ENCODE measurements at regions not wholly inside any gene's neighbourhood (a gene's known extent, or its start where the extent isn't known, plus 50 kb on each side); places are given as distances from the start of the nearest gene placed in this dataset.

GRCh38 chr1:238119861-238120260 lies 229.1 kb upstream of the ZP4 start:
- FAIRE-seq, result no peak
- CTCF ChIA-PET (ENCODE audit: low intra/inter-chr PET ratio, low total read pairs), result no interaction called here
- H3K4me1 ChIP-seq (ENCODE audit: insufficient read depth, low read length), result no peaks in the 10 kb centered on the region

More at GRCh38 chr1:238119861-238120260, 229.1 kb upstream of the ZP4 start:
- Histone ChIP-seq H3K4me2 (ENCODE audit: low read depth, low read length) (no peak overlapping the region), H3K79me2 (ENCODE audit: insufficient read depth, low read length) (no peaks in the 10 kb centered on the region), H3K9me3 (ENCODE audit: low read length) (peaks cover 93% of the 10 kb centered on the region), H3K27me3 (ENCODE audit: control insufficient read depth in 1 of 2, insufficient read depth in 2 of 2, low read length in 2 of 2) (no peaks in the 10 kb centered on the region), H3K4me3 (replicated peaks in 1 of 3; ENCODE audit: insufficient read depth in 1 of 3, low read depth in 2 of 3, low read length in 3 of 3) (no peak overlapping the region), H2AFZ (ENCODE audit: low read length) (no peak overlapping the region), H4K20me1 (ENCODE audit: insufficient read depth, low read length) (no peaks in the 10 kb centered on the region), H3K9ac (ENCODE audit: insufficient read depth, low read depth, low read length) (no peak overlapping the region), H3K36me3 (replicated peaks in 1 of 2; ENCODE audit: control insufficient read depth in 1 of 2, insufficient read depth in 2 of 2, low read length in 2 of 2) (no peaks in the 10 kb centered on the region), H3K27ac (ENCODE audit: extremely low read length, insufficient read depth, low read length) (no peak overlapping the region)
- TF ChIP-seq ZNF468 (CRISPR knock-in tag; IDR thresholded peaks at IDR 0.05), result no peak
- no peak for TF ChIP-seq ZNF263 (CRISPR knock-in tag; IDR thresholded peaks at IDR 0.05)
- no peak for TF ChIP-seq EZH2 (conservative IDR thresholded peaks at IDR 0.05; ENCODE audit: low read depth, low read length)
- no peak for TF ChIP-seq ZNF484 (CRISPR knock-in tag; IDR thresholded peaks at IDR 0.05; ENCODE audit: borderline replicate concordance, low read depth)
- TF ChIP-seq ZNF33A (CRISPR knock-in tag; IDR thresholded peaks at IDR 0.05; ENCODE audit: borderline replicate concordance), result no peak
- no peak for TF ChIP-seq ZNF780A (CRISPR knock-in tag; IDR thresholded peaks at IDR 0.05)
- no peak for TF ChIP-seq ZNF879 (CRISPR knock-in tag; IDR thresholded peaks at IDR 0.05)
- TF ChIP-seq GMEB1 (CRISPR knock-in tag; IDR thresholded peaks at IDR 0.05; ENCODE audit: borderline replicate concordance), result no peak
- no peak for TF ChIP-seq FOXM1 (CRISPR knock-in tag; IDR thresholded peaks at IDR 0.05)
- no peak for TF ChIP-seq MIER2 (CRISPR knock-in tag; IDR thresholded peaks at IDR 0.05)
- TF ChIP-seq PREB (CRISPR knock-in tag; IDR thresholded peaks at IDR 0.05), result no peak
- DNase-seq (ENCODE audit: low spot score) (no peak), ATAC-seq (no peak)
- WGBS (ENCODE audit: low lambda C conversion rate), result 0% methylated on average over 1 of the region's 1 CpG
- in situ Hi-C loops (cut with HindIII; ENCODE audit: extremely low pct_ligation_motif_present, low pct_unique_long_range_greater_than_20kb) (no loop called here), intact Hi-C loops (cut with micrococcal nuclease; ENCODE audit: unreplicated experiment) (no loop called here)
- POLR2A ChIA-PET, result no interaction called here
- BruUV-seq (replicated peaks), result no TSS peak
